Erythroblast (primary cell): ENCODE measurements at regions not wholly inside any gene's neighbourhood (a gene's known extent, or its start where the extent isn't known, plus 50 kb on each side); places are given as distances from the start of the nearest gene placed in this dataset.

Source experiments
- GATA1 ChIP-seq: IDR thresholded peaks from 2 replicates; pipeline ENCODE4 v1.6.1; 2011; ENCODE audit warnings: low read depth, mild to moderate bottlenecking, control low read depth, low read length, moderate library complexity
- POLR2A ChIP-seq: IDR thresholded peaks from 2 replicates; pipeline ENCODE4 v1.6.1; 2011; ENCODE audit warnings: mild to moderate bottlenecking, low read length

- TF ChIP-seq POLR2A, result no peak
- no peak for TF ChIP-seq GATA1
Observed at GRCh38 chr5:35363387-35363965, 133.2 kb upstream of the PRLR start.
